HG02840 (cell line): ENCODE measurements at regions not wholly inside any gene's neighbourhood (a gene's known extent, or its start where the extent isn't known, plus 50 kb on each side); places are given as distances from the start of the nearest gene placed in this dataset.
"Not testable (repeated sequence)": the region's sequence is repeated elsewhere in the genome, so short reads cannot be mapped to it uniquely, and the experiment has no call there.

Source experiments
- ATAC-seq: cut with Tn5 transposase; IDR thresholded peaks from one replicate; pipeline ENCODE4 v1.9.1; 2021; ENCODE audit warnings: mild to moderate bottlenecking, moderate library complexity, moderate number of reproducible peaks; ENCODE audit not compliant: unreplicated experiment, low FRiP score

GRCh38 chr6:86744048-86744447 is 193.3 kb upstream of the HTR1E start:
- no peak for ATAC-seq

- ATAC-seq = no peak
These were observed 199.2 kb upstream of the HTR1E start for GRCh38 chr6:86738078-86738477.

GRCh38 chr6:86731631-86732030 is 205.7 kb upstream of the HTR1E start:
- ATAC-seq = not testable (repeated sequence)

- not testable (repeated sequence) for ATAC-seq
These were observed 206.6 kb upstream of the HTR1E start for GRCh38 chr6:86730772-86731171.

GRCh38 chr6:86730216-86730615 is 207.1 kb upstream of the HTR1E start:
- no peak for ATAC-seq

- ATAC-seq = no peak
These were observed 208.4 kb upstream of the HTR1E start for GRCh38 chr6:86728976-86729375.

- no peak for ATAC-seq
These were observed 212.6 kb upstream of the HTR1E start for GRCh38 chr6:86724695-86725094.

DNA sequence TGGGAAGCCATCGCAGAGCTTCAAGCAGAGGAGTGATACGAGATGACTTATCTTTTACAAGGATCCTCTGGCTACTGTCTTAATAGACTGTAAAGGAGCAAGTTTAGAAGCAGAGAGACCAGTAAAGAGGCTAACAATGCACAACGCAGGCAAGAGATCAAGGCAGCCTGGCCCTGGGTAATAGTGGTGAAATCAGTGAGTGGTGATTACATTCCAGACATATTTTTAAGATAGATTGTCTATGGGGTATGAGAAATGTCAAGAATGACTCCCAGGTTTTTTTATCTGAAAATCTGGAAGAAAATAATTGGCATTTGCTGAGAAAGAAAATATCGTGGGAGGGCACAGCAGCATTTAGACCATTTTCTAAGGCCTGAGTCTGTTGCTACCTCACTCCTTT is 213.6 kb upstream of the HTR1E start:
- no peak for ATAC-seq

GRCh38 chr6:86723151-86723550 is 214.2 kb upstream of the HTR1E start:
- no peak for ATAC-seq

- no peak for ATAC-seq
These were observed 215.2 kb upstream of the HTR1E start for GRCh38 chr6:86722131-86722530.

DNA sequence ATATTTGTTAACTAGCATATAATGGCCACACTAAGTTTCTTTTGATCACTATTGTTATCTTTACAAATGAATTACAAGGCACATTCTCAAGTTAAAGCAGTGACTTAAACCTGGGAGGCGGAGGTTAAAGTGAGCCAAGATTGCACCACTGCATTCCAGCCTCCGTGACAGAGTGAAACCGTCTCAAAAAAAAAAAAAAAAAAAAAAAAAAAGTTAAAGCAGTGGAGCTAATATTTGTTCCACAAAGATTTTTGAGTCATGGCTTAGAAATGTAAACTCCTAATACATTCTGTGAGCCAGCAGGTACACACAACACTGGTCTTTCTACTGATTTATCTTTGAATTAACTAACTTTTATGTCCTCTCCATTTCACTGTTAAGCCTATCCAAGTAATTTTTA is 221.7 kb upstream of the HTR1E start:
- ATAC-seq = no peak

DNA sequence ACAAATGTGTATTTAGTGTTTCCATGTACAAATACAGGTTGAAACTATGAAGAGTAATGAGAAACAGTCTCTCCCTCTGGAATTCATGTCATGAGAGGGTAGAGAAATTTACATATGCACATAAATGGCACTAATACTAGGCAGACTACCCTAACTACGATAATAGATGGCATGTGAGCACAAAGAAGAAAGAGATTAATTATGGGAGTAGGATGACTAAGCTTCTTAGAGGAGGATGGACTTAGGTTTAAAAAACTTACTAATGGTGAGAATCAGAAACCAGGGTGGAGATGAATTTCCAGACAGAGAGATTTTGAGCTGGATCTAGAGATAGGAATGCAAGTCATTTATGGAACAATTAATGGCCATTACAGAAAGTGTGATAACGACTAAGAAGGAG is 225.3 kb upstream of the HTR1E start:
- no peak for ATAC-seq

- ATAC-seq = no peak
These were observed 229.7 kb upstream of the HTR1E start for GRCh38 chr6:86707545-86708120.

DNA sequence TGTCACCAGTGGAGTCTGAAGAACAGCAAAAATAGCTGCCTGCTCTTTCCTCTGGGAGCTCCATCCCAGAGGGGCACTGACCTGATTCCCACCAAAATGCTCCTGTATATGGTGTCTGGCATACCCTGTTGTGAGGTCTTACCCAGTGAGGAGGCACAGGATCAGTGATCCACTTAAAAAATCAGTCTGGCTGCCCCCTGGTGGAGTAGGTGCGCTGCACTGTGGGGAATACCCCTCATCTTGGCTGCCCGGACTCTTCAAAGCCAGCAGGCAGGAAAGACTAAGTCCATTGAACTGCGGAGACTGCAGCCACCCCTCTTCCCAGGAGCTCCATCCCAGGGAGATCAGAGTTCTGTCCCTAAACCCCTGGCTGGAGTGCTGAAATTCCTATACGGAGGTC is 230.9 kb upstream of the HTR1E start:
- no peak for ATAC-seq

GRCh38 chr6:86701228-86701627 is 236.1 kb upstream of the HTR1E start:
- not testable (repeated sequence) for ATAC-seq

- no peak for ATAC-seq
These were observed 250.8 kb upstream of the HTR1E start for GRCh38 chr6:86686496-86686895.

DNA sequence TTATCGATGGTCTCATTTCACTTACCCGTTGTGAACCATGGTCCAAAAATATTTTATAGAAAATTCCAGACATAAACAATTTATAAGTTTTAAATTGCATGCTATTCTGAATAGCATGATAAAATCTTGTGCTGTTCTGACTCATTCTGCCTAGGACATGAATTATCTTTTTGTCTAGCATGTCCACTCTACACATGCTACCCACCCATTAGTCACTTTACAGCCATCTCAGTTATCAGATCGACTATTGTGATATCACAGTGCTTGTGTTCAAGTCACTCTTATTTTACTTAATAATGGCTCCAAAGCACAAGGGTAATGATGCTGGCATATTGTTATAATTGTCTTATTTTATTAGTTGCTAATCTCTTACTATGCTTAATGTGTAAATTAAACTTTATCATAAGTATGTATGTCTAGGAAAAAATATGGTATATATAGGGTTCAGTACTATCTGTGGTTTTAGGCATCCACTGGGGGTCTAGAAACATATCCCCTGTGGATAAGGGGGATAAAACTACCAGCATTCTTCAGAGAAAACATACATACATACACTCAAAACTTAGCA is 252.0 kb upstream of the HTR1E start:
- no peak for ATAC-seq

DNA sequence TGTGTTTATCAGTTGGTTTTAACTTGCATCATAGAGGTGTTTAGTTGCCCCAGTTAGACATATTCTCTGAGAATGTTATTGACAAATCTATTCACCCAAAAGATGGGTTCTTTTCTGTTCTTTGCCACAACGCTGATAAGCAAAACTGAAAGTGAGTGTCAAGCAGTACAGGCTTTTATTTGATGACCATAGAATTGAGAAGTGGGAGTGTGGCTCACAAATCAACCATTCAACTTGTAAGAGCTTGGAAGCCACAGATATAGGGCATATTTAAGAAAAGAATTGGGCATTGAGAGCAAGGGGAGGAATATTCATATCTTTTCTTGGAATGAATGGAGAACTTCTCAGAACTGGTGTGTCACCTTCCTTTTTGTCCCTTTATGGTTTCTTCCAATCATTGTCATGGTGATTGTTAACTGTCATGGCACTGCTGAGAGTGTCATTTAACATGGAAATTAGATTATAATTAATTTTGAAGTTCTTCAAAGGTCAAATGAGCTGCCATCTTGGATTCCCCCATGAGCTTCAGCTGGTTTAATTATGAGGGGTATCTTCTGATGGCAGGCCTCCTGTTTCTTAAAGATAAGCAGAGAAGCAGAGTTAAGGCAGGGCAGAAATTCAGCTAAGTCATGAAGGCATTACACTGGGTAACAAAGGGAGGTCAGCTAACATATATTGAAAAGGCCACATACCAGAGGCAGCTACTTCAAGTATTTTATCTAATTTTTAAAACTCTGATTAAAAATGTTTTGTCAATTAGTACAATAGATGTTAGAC is 254.0 kb upstream of the HTR1E start:
- ATAC-seq = no peak

GRCh38 chr6:86682297-86682696 is 255.0 kb upstream of the HTR1E start:
- ATAC-seq = no peak

DNA sequence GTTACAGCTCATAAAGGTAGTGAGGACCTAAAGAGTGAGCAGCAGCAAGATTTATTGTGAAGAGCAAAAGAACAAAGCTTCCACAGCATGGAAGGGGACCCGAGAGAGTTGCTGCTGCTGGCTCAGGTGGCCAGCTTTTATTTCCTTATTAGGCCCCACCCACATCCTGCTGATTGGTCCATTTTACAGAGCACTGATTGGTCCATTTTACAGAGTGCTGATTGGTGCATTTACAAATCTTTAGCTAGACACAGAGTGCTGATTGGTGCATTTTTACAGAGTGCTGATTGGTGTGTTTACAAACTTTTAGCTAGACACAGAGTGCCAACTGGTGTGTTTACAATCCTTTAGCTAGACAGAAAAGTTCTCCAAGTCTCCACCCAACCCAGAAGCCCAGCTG is 256.2 kb upstream of the HTR1E start:
- not testable (repeated sequence) for ATAC-seq

DNA sequence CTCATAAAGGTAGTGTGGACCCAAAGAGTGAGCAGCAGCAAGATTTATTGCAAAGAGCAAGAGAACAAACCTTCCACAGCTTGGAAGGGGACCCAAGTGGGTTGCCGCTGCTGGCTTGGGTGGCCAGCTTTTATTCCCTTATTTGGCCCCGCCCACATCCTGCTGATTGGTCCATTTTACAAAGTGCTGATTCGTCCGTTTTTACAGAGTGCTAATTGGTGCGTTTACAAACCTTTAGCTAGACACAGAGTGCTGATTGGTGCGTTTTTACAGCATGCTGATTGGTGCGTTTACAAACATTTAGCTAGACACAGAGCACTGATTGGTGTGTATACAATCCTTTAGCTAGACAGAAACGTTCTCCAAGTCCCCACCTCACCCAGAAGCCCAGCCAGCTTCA is 265.2 kb upstream of the HTR1E start:
- not testable (repeated sequence) for ATAC-seq

GRCh38 chr6:86657192-86657591 is 280.1 kb upstream of the HTR1E start:
- no peak for ATAC-seq
